ENCODE measurements at regions not wholly inside any gene's neighbourhood (a gene's known extent, or its start where the extent isn't known, plus 50 kb on each side); places are given as distances from the start of the nearest gene placed in this dataset.
"Not testable (repeated sequence)": the region's sequence is repeated elsewhere in the genome, so short reads cannot be mapped to it uniquely, and the experiment has no call there.

GRCh38 chr5:51225789-51226742 is 157.2 kb upstream of the ISL1 start:
- H3K4me1 ChIP-seq = no peaks in the 10 kb centered on the region
- DNase-seq (peak in 1 of 2 donors; percentile 22), ATAC-seq (ENCODE audit: low FRiP score in 2 of 2) (peak in 1 of 2 donors; percentile 53)
- no peak overlapping the region for H3K4me3 ChIP-seq
- no peaks in the 10 kb centered on the region for H3K36me3 ChIP-seq
- H3K9me3 ChIP-seq = peaks cover 3 to 10% (median 9%) of the 10 kb centered on the region in 4 donors
- 22% methylated on average over 4 of the region's 4 CpGs for WGBS, 2 donors
- H3K27me3 ChIP-seq = no peaks in the 10 kb centered on the region
- TF ChIP-seq CTCF (IDR thresholded peaks at IDR 0.05) = no peak
- no peak for TF ChIP-seq EP300 (IDR thresholded peaks at IDR 0.05)
- no peak for TF ChIP-seq POLR2AphosphoS5 (IDR thresholded peaks at IDR 0.05)
- no peak for TF ChIP-seq POLR2A (IDR thresholded peaks at IDR 0.05)
- H3K27ac ChIP-seq = no peak overlapping the region

GRCh38 chr5:51227963-51228470 is 155.2 kb upstream of the ISL1 start:
- TF ChIP-seq POLR2AphosphoS5 (IDR thresholded peaks at IDR 0.05) = no peak
- no peak for TF ChIP-seq EP300 (IDR thresholded peaks at IDR 0.05)
- TF ChIP-seq CTCF (IDR thresholded peaks at IDR 0.05) = no peak
- TF ChIP-seq POLR2A (IDR thresholded peaks at IDR 0.05) = no peak
- 72 to 73% methylated on average over 5 of the region's 5 CpGs for WGBS, 2 donors
- Histone ChIP-seq H3K27me3 (no peaks in the 10 kb centered on the region), H3K9me3 (peaks cover 3 to 14% (median 9%) of the 10 kb centered on the region in 4 donors), H3K36me3 (no peaks in the 10 kb centered on the region), H3K4me3 (no peak overlapping the region), H3K4me1 (no peaks in the 10 kb centered on the region), H3K27ac (no peak overlapping the region)
- ATAC-seq (ENCODE audit: low FRiP score in 2 of 2) (no peak), DNase-seq (no peak)

- H3K9me3 ChIP-seq = peaks cover 3 to 14% (median 9%) of the 10 kb centered on the region in 4 donors
- no peak for ATAC-seq (ENCODE audit: low FRiP score in 2 of 2)
- H3K4me1 ChIP-seq = no peaks in the 10 kb centered on the region
- no peaks in the 10 kb centered on the region for H3K27me3 ChIP-seq
- H3K27ac ChIP-seq = no peak overlapping the region
- no peak for DNase-seq
- H3K36me3 ChIP-seq = no peaks in the 10 kb centered on the region
- H3K4me3 ChIP-seq = no peak overlapping the region
- no peak for TF ChIP-seq POLR2A (IDR thresholded peaks at IDR 0.05)
- TF ChIP-seq EP300 (IDR thresholded peaks at IDR 0.05) = no peak
- TF ChIP-seq CTCF (IDR thresholded peaks at IDR 0.05) = no peak
- no peak for TF ChIP-seq POLR2AphosphoS5 (IDR thresholded peaks at IDR 0.05)
These were observed 152.9 kb upstream of the ISL1 start for GRCh38 chr5:51230336-51230735.

- no peaks in the 10 kb centered on the region for H3K27me3 ChIP-seq
- DNase-seq = no peak
- no peak overlapping the region for H3K27ac ChIP-seq
- ATAC-seq (ENCODE audit: low FRiP score in 2 of 2) = no peak
- WGBS, 2 donors = 5 to 7% methylated on average over 1 of the region's 1 CpG
- H3K4me3 ChIP-seq = no peak overlapping the region
- H3K4me1 ChIP-seq = no peaks in the 10 kb centered on the region
- H3K36me3 ChIP-seq = no peaks in the 10 kb centered on the region
- H3K9me3 ChIP-seq = no peaks in the 10 kb centered on the region
- TF ChIP-seq EP300 (IDR thresholded peaks at IDR 0.05) (no peak), POLR2A (IDR thresholded peaks at IDR 0.05) (no peak), POLR2AphosphoS5 (IDR thresholded peaks at IDR 0.05) (no peak), CTCF (IDR thresholded peaks at IDR 0.05) (no peak)
These were observed 140.8 kb upstream of the ISL1 start for GRCh38 chr5:51242456-51242855.

GRCh38 chr5:51250957-51251356 is 132.3 kb upstream of the ISL1 start:
- H3K4me1 ChIP-seq; H3K27ac ChIP-seq; H3K9me3 ChIP-seq; H3K36me3 ChIP-seq; ATAC-seq (ENCODE audit: low FRiP score in 2 of 2); H3K27me3 ChIP-seq; H3K4me3 ChIP-seq: not testable (repeated sequence)
- peak in 1 of 2 donors; percentile 31 for DNase-seq
- 92 to 93% methylated on average over 10 of the region's 10 CpGs for WGBS, 2 donors

Data from upper lobe of left lung (tissue), 6 donors.